ENCODE measurements at regions not wholly inside any gene's neighbourhood (a gene's known extent, or its start where the extent isn't known, plus 50 kb on each side); places are given as distances from the start of the nearest gene placed in this dataset.

- Histone ChIP-seq H2AFZ (ENCODE audit: low read length) (no peak overlapping the region), H3K4me2 (ENCODE audit: extremely low read depth, insufficient read depth, low read length) (no peak overlapping the region), H4K20me1 (ENCODE audit: control insufficient read depth, extremely low read depth, insufficient read depth, low read length) (no peaks in the 10 kb centered on the region), H3K36me3 (ENCODE audit: control insufficient read depth, insufficient read depth, low read length) (no peaks in the 10 kb centered on the region), H3K9me3 (ENCODE audit: control insufficient read depth, insufficient read depth, low read depth, low read length) (no peaks in the 10 kb centered on the region), H3K4me1 (ENCODE audit: control insufficient read depth, extremely low read depth, insufficient read depth, low read length) (peaks cover 19% of the 10 kb centered on the region), H3K9ac (ENCODE audit: insufficient read depth, low read length) (no peak overlapping the region), H3K4me3 (replicated peaks in 1 of 4; ENCODE audit: control extremely low read depth in 1 of 4, insufficient read depth in 1 of 4, low read depth in 3 of 4, low read length in 4 of 4) (no peak overlapping the region), H3K79me2 (ENCODE audit: control insufficient read depth, insufficient read depth, low read length) (no peaks in the 10 kb centered on the region), H3K27me3 (ENCODE audit: control insufficient read depth, insufficient read depth, low read length) (no peaks in the 10 kb centered on the region), H3K27ac (ENCODE audit: insufficient read depth, low read length) (no peak overlapping the region)
- no peak for DNase-seq (ENCODE audit: low read depth in 2 of 2)
- TF ChIP-seq, protein P1, sequence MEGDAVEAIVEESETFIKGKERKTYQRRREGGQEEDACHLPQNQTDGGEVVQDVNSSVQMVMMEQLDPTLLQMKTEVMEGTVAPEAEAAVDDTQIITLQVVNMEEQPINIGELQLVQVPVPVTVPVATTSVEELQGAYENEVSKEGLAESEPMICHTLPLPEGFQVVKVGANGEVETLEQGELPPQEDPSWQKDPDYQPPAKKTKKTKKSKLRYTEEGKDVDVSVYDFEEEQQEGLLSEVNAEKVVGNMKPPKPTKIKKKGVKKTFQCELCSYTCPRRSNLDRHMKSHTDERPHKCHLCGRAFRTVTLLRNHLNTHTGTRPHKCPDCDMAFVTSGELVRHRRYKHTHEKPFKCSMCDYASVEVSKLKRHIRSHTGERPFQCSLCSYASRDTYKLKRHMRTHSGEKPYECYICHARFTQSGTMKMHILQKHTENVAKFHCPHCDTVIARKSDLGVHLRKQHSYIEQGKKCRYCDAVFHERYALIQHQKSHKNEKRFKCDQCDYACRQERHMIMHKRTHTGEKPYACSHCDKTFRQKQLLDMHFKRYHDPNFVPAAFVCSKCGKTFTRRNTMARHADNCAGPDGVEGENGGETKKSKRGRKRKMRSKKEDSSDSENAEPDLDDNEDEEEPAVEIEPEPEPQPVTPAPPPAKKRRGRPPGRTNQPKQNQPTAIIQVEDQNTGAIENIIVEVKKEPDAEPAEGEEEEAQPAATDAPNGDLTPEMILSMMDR (conservative IDR thresholded peaks at IDR 0.05 in 1 of 2, IDR thresholded peaks at IDR 0.05 in 1 of 2; ENCODE audit: low read depth in 1 of 2, low read length in 2 of 2) = no peak
- TF ChIP-seq EZH2 (IDR thresholded peaks at IDR 0.05; ENCODE audit: low read length, missing control alignments) = no peak
These were observed 203.3 kb upstream of the NUDT4 start for GRCh38 chr12:93174473-93174872.

- peaks cover 19% of the 10 kb centered on the region for H3K4me1 ChIP-seq (ENCODE audit: control insufficient read depth, extremely low read depth, insufficient read depth, low read length)
- no peak overlapping the region for H3K4me2 ChIP-seq (ENCODE audit: extremely low read depth, insufficient read depth, low read length)
- H3K9me3 ChIP-seq (ENCODE audit: control insufficient read depth, insufficient read depth, low read depth, low read length) = no peaks in the 10 kb centered on the region
- no peak overlapping the region for H3K4me3 ChIP-seq (replicated peaks in 1 of 4; ENCODE audit: control extremely low read depth in 1 of 4, insufficient read depth in 1 of 4, low read depth in 3 of 4, low read length in 4 of 4)
- no peak overlapping the region for H2AFZ ChIP-seq (ENCODE audit: low read length)
- TF ChIP-seq EZH2 (IDR thresholded peaks at IDR 0.05; ENCODE audit: low read length, missing control alignments) = no peak
- TF ChIP-seq, protein P1 (conservative IDR thresholded peaks at IDR 0.05 in 1 of 2, IDR thresholded peaks at IDR 0.05 in 1 of 2; ENCODE audit: low read depth in 1 of 2, low read length in 2 of 2) = no peak
- peak; percentile 51 to 72 for DNase-seq (ENCODE audit: low read depth in 2 of 2)
- H3K36me3 ChIP-seq (ENCODE audit: control insufficient read depth, insufficient read depth, low read length) = no peaks in the 10 kb centered on the region
- peak overlapping the region; percentile 1 for H3K27ac ChIP-seq (ENCODE audit: insufficient read depth, low read length)
- no peaks in the 10 kb centered on the region for H3K79me2 ChIP-seq (ENCODE audit: control insufficient read depth, insufficient read depth, low read length)
- H3K9ac ChIP-seq (ENCODE audit: insufficient read depth, low read length) = no peak overlapping the region
- no peaks in the 10 kb centered on the region for H4K20me1 ChIP-seq (ENCODE audit: control insufficient read depth, extremely low read depth, insufficient read depth, low read length)
- no peaks in the 10 kb centered on the region for H3K27me3 ChIP-seq (ENCODE audit: control insufficient read depth, insufficient read depth, low read length)
These were observed 201.6 kb upstream of the NUDT4 start for GRCh38 chr12:93176165-93176564.

DNA sequence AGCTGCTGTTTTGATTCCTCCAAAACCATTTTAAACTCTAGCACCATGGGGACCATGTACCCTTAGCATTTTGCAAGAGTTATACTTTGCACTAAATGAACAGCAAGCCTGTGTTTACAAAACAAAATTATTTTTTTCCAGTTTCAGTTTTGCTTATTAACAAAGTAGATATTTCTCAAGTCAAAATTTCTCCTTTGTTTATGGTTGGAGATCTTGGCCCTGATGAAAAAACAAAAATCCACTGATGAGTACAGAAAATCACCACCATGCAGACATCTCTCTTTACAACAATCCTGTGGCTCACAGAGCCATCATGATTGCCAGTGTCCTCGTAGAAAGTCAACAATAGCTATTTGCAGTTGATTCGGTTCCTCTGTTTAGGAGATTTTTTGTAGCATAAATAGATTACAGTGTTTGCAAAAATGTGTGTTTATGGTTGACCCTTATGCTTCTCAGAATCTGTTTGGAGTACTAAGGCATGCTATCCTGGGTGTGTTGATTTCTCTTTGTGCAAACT, 201.1 kb upstream of the NUDT4 start:
- Histone ChIP-seq H3K79me2 (ENCODE audit: control insufficient read depth, insufficient read depth, low read length) (no peaks in the 10 kb centered on the region), H2AFZ (ENCODE audit: low read length) (no peak overlapping the region), H3K4me3 (replicated peaks in 1 of 4; ENCODE audit: control extremely low read depth in 1 of 4, insufficient read depth in 1 of 4, low read depth in 3 of 4, low read length in 4 of 4) (no peak overlapping the region), H3K4me1 (ENCODE audit: control insufficient read depth, extremely low read depth, insufficient read depth, low read length) (peaks cover 19% of the 10 kb centered on the region), H3K9me3 (ENCODE audit: control insufficient read depth, insufficient read depth, low read depth, low read length) (no peaks in the 10 kb centered on the region), H3K9ac (ENCODE audit: insufficient read depth, low read length) (no peak overlapping the region), H3K4me2 (ENCODE audit: extremely low read depth, insufficient read depth, low read length) (peak overlapping the region; percentile 42), H3K27ac (ENCODE audit: insufficient read depth, low read length) (no peak overlapping the region), H3K36me3 (ENCODE audit: control insufficient read depth, insufficient read depth, low read length) (no peaks in the 10 kb centered on the region), H4K20me1 (ENCODE audit: control insufficient read depth, extremely low read depth, insufficient read depth, low read length) (no peaks in the 10 kb centered on the region), H3K27me3 (ENCODE audit: control insufficient read depth, insufficient read depth, low read length) (no peaks in the 10 kb centered on the region)
- no peak for DNase-seq (ENCODE audit: low read depth in 2 of 2)
- TF ChIP-seq, protein P1 (conservative IDR thresholded peaks at IDR 0.05 in 1 of 2, IDR thresholded peaks at IDR 0.05 in 1 of 2; ENCODE audit: low read depth in 1 of 2, low read length in 2 of 2) = no peak
- TF ChIP-seq EZH2 (IDR thresholded peaks at IDR 0.05; ENCODE audit: low read length, missing control alignments) = no peak
